Ishikawa (cell line): ENCODE measurements at regions not wholly inside any gene's neighbourhood (a gene's known extent, or its start where the extent isn't known, plus 50 kb on each side); places are given as distances from the start of the nearest gene placed in this dataset.

Source experiments
- CEBPB ChIP-seq: IDR thresholded peaks from 2 replicates; pipeline ENCODE4 v1.6.1; 2012
- CREB1 ChIP-seq: IDR thresholded peaks from 2 replicates; pipeline ENCODE4 v1.6.1; 2012; ENCODE audit warnings: low read depth
- EGR1 ChIP-seq: IDR thresholded peaks from 2 replicates; pipeline ENCODE4 v1.6.1; 2012
- EP300 ChIP-seq: IDR thresholded peaks from 2 replicates; pipeline ENCODE4 v1.6.1; 2012; ENCODE audit warnings: borderline replicate concordance
- FOXM1 ChIP-seq: IDR thresholded peaks from 2 replicates; pipeline ENCODE4 v1.6.1; 2012; ENCODE audit warnings: low read depth, borderline replicate concordance
- NFIC ChIP-seq: IDR thresholded peaks from 2 replicates; pipeline ENCODE4 v1.6.1; 2012
- RAD21 ChIP-seq: IDR thresholded peaks from 2 replicates; pipeline ENCODE4 v1.6.1; 2012; ENCODE audit warnings: low read depth
- TAF1 ChIP-seq: IDR thresholded peaks from 2 replicates; pipeline ENCODE4 v1.6.1; 2012; ENCODE audit warnings: low read depth, mild to moderate bottlenecking
- TCF12 ChIP-seq: IDR thresholded peaks from 2 replicates; pipeline ENCODE4 v1.6.1; 2012; ENCODE audit warnings: low read depth
- TEAD4 ChIP-seq: IDR thresholded peaks from 2 replicates; pipeline ENCODE4 v1.6.1; 2012
- USF1 ChIP-seq: IDR thresholded peaks from 2 replicates; pipeline ENCODE4 v1.6.1; 2012
- YY1 ChIP-seq: IDR thresholded peaks from 2 replicates; pipeline ENCODE4 v1.6.1; 2012; ENCODE audit warnings: low read depth
- ZBTB7A ChIP-seq: IDR thresholded peaks from 2 replicates; pipeline ENCODE4 v1.6.1; 2012; ENCODE audit warnings: low read depth
- TF ChIP-seq, protein P1 (sequence below): IDR thresholded peaks from 2 replicates; pipeline ENCODE4 v1.6.1; 2012; ENCODE audit warnings: low read depth, mild to moderate bottlenecking
- TF ChIP-seq, protein P2 (sequence below): IDR thresholded peaks from 2 replicates; pipeline ENCODE4 v1.6.1; 2012

GRCh38 chr6:113522376-113522775, 334.8 kb upstream of the MARCKS start:
- no peak for TF ChIP-seq FOXM1
- TF ChIP-seq NFIC, result no peak
- no peak for TF ChIP-seq EP300
- no peak for TF ChIP-seq TAF1
- TF ChIP-seq, protein P1, sequence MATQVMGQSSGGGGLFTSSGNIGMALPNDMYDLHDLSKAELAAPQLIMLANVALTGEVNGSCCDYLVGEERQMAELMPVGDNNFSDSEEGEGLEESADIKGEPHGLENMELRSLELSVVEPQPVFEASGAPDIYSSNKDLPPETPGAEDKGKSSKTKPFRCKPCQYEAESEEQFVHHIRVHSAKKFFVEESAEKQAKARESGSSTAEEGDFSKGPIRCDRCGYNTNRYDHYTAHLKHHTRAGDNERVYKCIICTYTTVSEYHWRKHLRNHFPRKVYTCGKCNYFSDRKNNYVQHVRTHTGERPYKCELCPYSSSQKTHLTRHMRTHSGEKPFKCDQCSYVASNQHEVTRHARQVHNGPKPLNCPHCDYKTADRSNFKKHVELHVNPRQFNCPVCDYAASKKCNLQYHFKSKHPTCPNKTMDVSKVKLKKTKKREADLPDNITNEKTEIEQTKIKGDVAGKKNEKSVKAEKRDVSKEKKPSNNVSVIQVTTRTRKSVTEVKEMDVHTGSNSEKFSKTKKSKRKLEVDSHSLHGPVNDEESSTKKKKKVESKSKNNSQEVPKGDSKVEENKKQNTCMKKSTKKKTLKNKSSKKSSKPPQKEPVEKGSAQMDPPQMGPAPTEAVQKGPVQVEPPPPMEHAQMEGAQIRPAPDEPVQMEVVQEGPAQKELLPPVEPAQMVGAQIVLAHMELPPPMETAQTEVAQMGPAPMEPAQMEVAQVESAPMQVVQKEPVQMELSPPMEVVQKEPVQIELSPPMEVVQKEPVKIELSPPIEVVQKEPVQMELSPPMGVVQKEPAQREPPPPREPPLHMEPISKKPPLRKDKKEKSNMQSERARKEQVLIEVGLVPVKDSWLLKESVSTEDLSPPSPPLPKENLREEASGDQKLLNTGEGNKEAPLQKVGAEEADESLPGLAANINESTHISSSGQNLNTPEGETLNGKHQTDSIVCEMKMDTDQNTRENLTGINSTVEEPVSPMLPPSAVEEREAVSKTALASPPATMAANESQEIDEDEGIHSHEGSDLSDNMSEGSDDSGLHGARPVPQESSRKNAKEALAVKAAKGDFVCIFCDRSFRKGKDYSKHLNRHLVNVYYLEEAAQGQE, result no peak
- TF ChIP-seq CEBPB, result no peak
- no peak for TF ChIP-seq CREB1
- no peak for TF ChIP-seq TEAD4
- TF ChIP-seq YY1, result no peak
- no peak for TF ChIP-seq RAD21
- TF ChIP-seq TCF12, result no peak
- TF ChIP-seq USF1, result no peak
- no peak for TF ChIP-seq EGR1
- TF ChIP-seq, protein P2, sequence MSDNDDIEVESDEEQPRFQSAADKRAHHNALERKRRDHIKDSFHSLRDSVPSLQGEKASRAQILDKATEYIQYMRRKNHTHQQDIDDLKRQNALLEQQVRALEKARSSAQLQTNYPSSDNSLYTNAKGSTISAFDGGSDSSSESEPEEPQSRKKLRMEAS, result no peak
- TF ChIP-seq ZBTB7A, result no peak

DNA sequence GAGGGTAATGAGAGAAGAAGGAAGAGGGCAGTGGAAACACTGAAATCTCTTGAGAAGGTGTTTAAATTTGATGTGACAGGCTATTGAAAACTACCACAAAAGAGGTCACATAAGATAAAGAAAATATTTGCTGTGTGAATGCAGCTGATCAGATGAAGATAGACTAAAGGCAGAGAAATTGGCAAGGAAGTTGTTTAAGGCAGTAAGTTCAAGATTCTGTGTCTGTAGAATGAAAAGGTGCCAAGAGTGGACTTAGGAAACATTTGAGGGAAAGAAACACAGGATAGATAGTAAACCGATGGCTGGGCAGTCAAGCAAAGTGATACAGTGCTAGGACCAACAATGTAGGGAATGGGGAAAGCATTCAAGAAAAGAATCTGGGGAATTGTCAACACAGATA, 332.3 kb upstream of the MARCKS start:
- TF ChIP-seq USF1 (no peak), CEBPB (no peak), YY1 (no peak), TCF12 (no peak), FOXM1 (no peak), TAF1 (no peak), RAD21 (no peak), TEAD4 (no peak), EGR1 (no peak), ZBTB7A (no peak), CREB1 (no peak), NFIC (no peak), EP300 (no peak)
- TF ChIP-seq, protein P2, result no peak
- TF ChIP-seq, protein P1, result no peak

GRCh38 chr6:113526553-113526952, 330.6 kb upstream of the MARCKS start:
- TF ChIP-seq, protein P1, result no peak
- TF ChIP-seq EGR1 (no peak), CEBPB (no peak), TEAD4 (no peak), YY1 (no peak), NFIC (no peak), USF1 (no peak), TCF12 (no peak), ZBTB7A (no peak), CREB1 (no peak), RAD21 (no peak), FOXM1 (no peak), TAF1 (no peak), EP300 (no peak)
- TF ChIP-seq, protein P2, result no peak

DNA sequence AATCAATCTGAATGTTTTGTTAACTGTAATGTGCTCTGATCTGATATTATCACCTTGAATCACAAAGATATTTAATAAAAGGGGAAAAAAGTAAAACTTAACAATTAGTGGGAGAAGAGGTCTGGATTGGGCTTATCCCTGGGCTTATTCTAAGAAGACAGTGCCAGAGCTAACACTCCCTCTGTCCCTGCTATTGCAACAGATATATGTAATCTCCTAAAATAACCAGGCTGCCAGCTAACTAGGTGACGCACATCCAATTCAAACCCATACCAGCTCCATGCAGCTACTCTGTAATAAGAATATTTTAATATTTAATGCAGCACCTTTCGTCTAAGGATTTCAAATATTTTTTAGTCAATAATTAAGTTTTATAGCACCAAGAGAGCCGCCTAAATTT, 330.1 kb upstream of the MARCKS start:
- TF ChIP-seq TEAD4 (no peak), CEBPB (no peak), USF1 (no peak), TAF1 (no peak)
- TF ChIP-seq, protein P1, result no peak
